ENCODE measurements at regions not wholly inside any gene's neighbourhood (a gene's known extent, or its start where the extent isn't known, plus 50 kb on each side); places are given as distances from the start of the nearest gene placed in this dataset.

GRCh38 chr3:3693593-3693992 is 105.6 kb upstream of the LRRN1 start:
- H3K27me3 ChIP-seq (ENCODE audit: control insufficient read depth, insufficient read depth, low read length) = no peaks in the 10 kb centered on the region
- no peak for DNase-seq (ENCODE audit: low read depth in 4 of 6, low spot score in 6 of 6)
- WGBS (ENCODE audit: insufficient coverage) = 100% methylated on average over 1 of the region's 1 CpG

GRCh38 chr3:3689601-3690375 is 109.4 kb upstream of the LRRN1 start:
- no peak overlapping the region for H3K4me3 ChIP-seq (ENCODE audit: low read depth, low read length)
- no peaks in the 10 kb centered on the region for H3K4me1 ChIP-seq (ENCODE audit: control insufficient read depth, insufficient read depth, low read length)
- no peaks in the 10 kb centered on the region for H3K36me3 ChIP-seq (ENCODE audit: control insufficient read depth, insufficient read depth, low read length)
- H3K9me3 ChIP-seq (ENCODE audit: control insufficient read depth, insufficient read depth, low read length) = no peaks in the 10 kb centered on the region
- H3K27me3 ChIP-seq (ENCODE audit: control insufficient read depth, insufficient read depth, low read length) = no peaks in the 10 kb centered on the region
- WGBS (ENCODE audit: insufficient coverage) = 70% methylated on average over 2 of the region's 2 CpGs
- no peak overlapping the region for H3K27ac ChIP-seq (ENCODE audit: low read depth, low read length)
- DNase-seq (ENCODE audit: low read depth in 4 of 6, low spot score in 6 of 6) = no peak

More at GRCh38 chr3:3693593-3693992, 105.6 kb upstream of the LRRN1 start:
- Histone ChIP-seq H3K4me1 (ENCODE audit: control insufficient read depth, insufficient read depth, low read length) (no peaks in the 10 kb centered on the region), H3K9me3 (ENCODE audit: control insufficient read depth, insufficient read depth, low read length) (no peaks in the 10 kb centered on the region), H3K36me3 (ENCODE audit: control insufficient read depth, insufficient read depth, low read length) (no peaks in the 10 kb centered on the region), H3K4me3 (ENCODE audit: low read depth, low read length) (no peak overlapping the region), H3K27ac (ENCODE audit: low read depth, low read length) (no peak overlapping the region)

GRCh38 chr3:3686907-3687648 is 112.2 kb upstream of the LRRN1 start:
- Histone ChIP-seq H3K4me1 (ENCODE audit: control insufficient read depth, insufficient read depth, low read length) (no peaks in the 10 kb centered on the region), H3K4me3 (ENCODE audit: low read depth, low read length) (no peak overlapping the region), H3K36me3 (ENCODE audit: control insufficient read depth, insufficient read depth, low read length) (no peaks in the 10 kb centered on the region), H3K27ac (ENCODE audit: low read depth, low read length) (no peak overlapping the region), H3K27me3 (ENCODE audit: control insufficient read depth, insufficient read depth, low read length) (no peaks in the 10 kb centered on the region), H3K9me3 (ENCODE audit: control insufficient read depth, insufficient read depth, low read length) (no peaks in the 10 kb centered on the region)
- DNase-seq (ENCODE audit: low read depth in 4 of 6, low spot score in 6 of 6) = no peak
- WGBS (ENCODE audit: insufficient coverage) = no CpG with 5 or more reads among the region's 3 CpGs

- H3K4me1 ChIP-seq (ENCODE audit: control insufficient read depth, insufficient read depth, low read length) = no peaks in the 10 kb centered on the region
- WGBS (ENCODE audit: insufficient coverage) = 85% methylated on average over 5 of the region's 7 CpGs
- H3K9me3 ChIP-seq (ENCODE audit: control insufficient read depth, insufficient read depth, low read length) = no peaks in the 10 kb centered on the region
- H3K27ac ChIP-seq (ENCODE audit: low read depth, low read length) = no peak overlapping the region
- H3K27me3 ChIP-seq (ENCODE audit: control insufficient read depth, insufficient read depth, low read length) = no peaks in the 10 kb centered on the region
- no peak for DNase-seq (ENCODE audit: low read depth in 4 of 6, low spot score in 6 of 6)
- H3K36me3 ChIP-seq (ENCODE audit: control insufficient read depth, insufficient read depth, low read length) = no peaks in the 10 kb centered on the region
- no peak overlapping the region for H3K4me3 ChIP-seq (ENCODE audit: low read depth, low read length)
These were observed 113.5 kb upstream of the LRRN1 start for GRCh38 chr3:3685721-3686120.

- Histone ChIP-seq H3K36me3 (ENCODE audit: control insufficient read depth, insufficient read depth, low read length) (no peaks in the 10 kb centered on the region), H3K4me3 (ENCODE audit: low read depth, low read length) (no peak overlapping the region), H3K4me1 (ENCODE audit: control insufficient read depth, insufficient read depth, low read length) (no peaks in the 10 kb centered on the region), H3K9me3 (ENCODE audit: control insufficient read depth, insufficient read depth, low read length) (no peaks in the 10 kb centered on the region), H3K27ac (ENCODE audit: low read depth, low read length) (no peak overlapping the region), H3K27me3 (ENCODE audit: control insufficient read depth, insufficient read depth, low read length) (no peaks in the 10 kb centered on the region)
- no CpG with 5 or more reads among the region's 1 CpG for WGBS (ENCODE audit: insufficient coverage)
- peak in 1 of 6 donors; percentile 55 for DNase-seq (ENCODE audit: low read depth in 4 of 6, low spot score in 6 of 6)
These were observed 116.0 kb upstream of the LRRN1 start for GRCh38 chr3:3683261-3683660.

- H3K27ac ChIP-seq (ENCODE audit: low read depth, low read length) = no peak overlapping the region
- H3K4me3 ChIP-seq (ENCODE audit: low read depth, low read length) = no peak overlapping the region
- H3K36me3 ChIP-seq (ENCODE audit: control insufficient read depth, insufficient read depth, low read length) = no peaks in the 10 kb centered on the region
- H3K4me1 ChIP-seq (ENCODE audit: control insufficient read depth, insufficient read depth, low read length) = no peaks in the 10 kb centered on the region
- no peak for DNase-seq (ENCODE audit: low read depth in 4 of 6, low spot score in 6 of 6)
- no peaks in the 10 kb centered on the region for H3K27me3 ChIP-seq (ENCODE audit: control insufficient read depth, insufficient read depth, low read length)
- WGBS (ENCODE audit: insufficient coverage) = 100% methylated on average over 1 of the region's 1 CpG
- no peaks in the 10 kb centered on the region for H3K9me3 ChIP-seq (ENCODE audit: control insufficient read depth, insufficient read depth, low read length)
These were observed 123.4 kb upstream of the LRRN1 start for GRCh38 chr3:3675801-3676200.

- Histone ChIP-seq H3K4me1 (ENCODE audit: control insufficient read depth, insufficient read depth, low read length) (no peaks in the 10 kb centered on the region), H3K4me3 (ENCODE audit: low read depth, low read length) (no peak overlapping the region), H3K9me3 (ENCODE audit: control insufficient read depth, insufficient read depth, low read length) (no peaks in the 10 kb centered on the region), H3K36me3 (ENCODE audit: control insufficient read depth, insufficient read depth, low read length) (no peaks in the 10 kb centered on the region), H3K27ac (ENCODE audit: low read depth, low read length) (no peak overlapping the region), H3K27me3 (ENCODE audit: control insufficient read depth, insufficient read depth, low read length) (no peaks in the 10 kb centered on the region)
- no peak for DNase-seq (ENCODE audit: low read depth in 4 of 6, low spot score in 6 of 6)
These were observed 124.0 kb upstream of the LRRN1 start for GRCh38 chr3:3675186-3675585.

- Histone ChIP-seq H3K36me3 (ENCODE audit: control insufficient read depth, insufficient read depth, low read length) (no peaks in the 10 kb centered on the region), H3K9me3 (ENCODE audit: control insufficient read depth, insufficient read depth, low read length) (no peaks in the 10 kb centered on the region), H3K27me3 (ENCODE audit: control insufficient read depth, insufficient read depth, low read length) (no peaks in the 10 kb centered on the region), H3K4me3 (ENCODE audit: low read depth, low read length) (no peak overlapping the region), H3K4me1 (ENCODE audit: control insufficient read depth, insufficient read depth, low read length) (no peaks in the 10 kb centered on the region), H3K27ac (ENCODE audit: low read depth, low read length) (no peak overlapping the region)
- no peak for DNase-seq (ENCODE audit: low read depth in 4 of 6, low spot score in 6 of 6)
- no CpG with 5 or more reads among the region's 3 CpGs for WGBS (ENCODE audit: insufficient coverage)
These were observed 132.6 kb upstream of the LRRN1 start for GRCh38 chr3:3666664-3667063.

- no peak overlapping the region for H3K27ac ChIP-seq (ENCODE audit: low read depth, low read length)
- no peaks in the 10 kb centered on the region for H3K36me3 ChIP-seq (ENCODE audit: control insufficient read depth, insufficient read depth, low read length)
- DNase-seq (ENCODE audit: low read depth in 4 of 6, low spot score in 6 of 6) = peak in 2 of 6 donors; percentile 34 to 35
- H3K4me1 ChIP-seq (ENCODE audit: control insufficient read depth, insufficient read depth, low read length) = no peaks in the 10 kb centered on the region
- WGBS (ENCODE audit: insufficient coverage) = 74% methylated on average over 12 of the region's 13 CpGs
- H3K9me3 ChIP-seq (ENCODE audit: control insufficient read depth, insufficient read depth, low read length) = no peaks in the 10 kb centered on the region
- no peak overlapping the region for H3K4me3 ChIP-seq (ENCODE audit: low read depth, low read length)
- no peaks in the 10 kb centered on the region for H3K27me3 ChIP-seq (ENCODE audit: control insufficient read depth, insufficient read depth, low read length)
These were observed 133.1 kb upstream of the LRRN1 start for GRCh38 chr3:3665961-3666640.

Data from spinal cord (tissue), 9 donors.